Gastrocnemius medialis (tissue), 4 donors: ENCODE measurements at regions not wholly inside any gene's neighbourhood (a gene's known extent, or its start where the extent isn't known, plus 50 kb on each side); places are given as distances from the start of the nearest gene placed in this dataset.

Experiments used
- CTCF ChIP-seq, 5 experiments: fragments of 450-650 bp in 3 of 5; fragments of 200-600 bp in 2 of 5; sonication (generic) in 2 of 5; IDR thresholded peaks in 4 of 5; conservative IDR thresholded peaks in 1 of 5; 1 replicate in 4 of 5; 2 replicates in 1 of 5; pipeline ENCODE4 v1.5.1; 2016 to 2019; ENCODE audit warnings: antibody characterized with exemption in 5 of 5, mild to moderate bottlenecking in 3 of 5, moderate library complexity in 3 of 5
- POLR2A ChIP-seq, 2 donors: fragments of 450-650 bp; IDR thresholded peaks; one replicate each; pipeline ENCODE4 v1.6.1; 2017; ENCODE audit warnings: antibody characterized with exemption in 2 of 2, mild to moderate bottlenecking in 2 of 2, moderate library complexity in 2 of 2

- TF ChIP-seq CTCF (IDR thresholded peaks at IDR 0.05 in 4 of 5, conservative IDR thresholded peaks at IDR 0.05 in 1 of 5), result no peak
- no peak for TF ChIP-seq POLR2A (IDR thresholded peaks at IDR 0.05)
Measured at GRCh38 chr7:12866207-12866606, 178.8 kb downstream of the ARL4A start.
